Lower leg skin (tissue), 4 donors: ENCODE measurements at regions not wholly inside any gene's neighbourhood (a gene's known extent, or its start where the extent isn't known, plus 50 kb on each side); places are given as distances from the start of the nearest gene placed in this dataset.

Source experiments
- DNase-seq, 2 donors: peaks; one replicate each; pipeline ENCODE4 v3.0.0-alpha.2; 2019; ENCODE audit warnings: low spot score in 2 of 2
- H3K4me3 ChIP-seq: fragments of 200-600 bp; sonication (generic); 2 replicates; pipeline ENCODE4 v1.5.1; 2017; ENCODE audit warnings: mild to moderate bottlenecking, low read depth; ENCODE audit not compliant: poor library complexity, severe bottlenecking
- POLR2A ChIP-seq, 2 donors: fragments of 450-650 bp; IDR thresholded peaks; one replicate each; pipeline ENCODE4 v1.6.1; 2016 to 2017; ENCODE audit warnings: antibody characterized with exemption in 2 of 2, mild to moderate bottlenecking in 1 of 2, moderate library complexity in 1 of 2
- WGBS, 2 donors: methylation state at CpG; one replicate each; pipeline ENCODE4 v1.1.5; 2018; 5-methylcytosine and 5-hydroxymethylcytosine counted together
- intact Hi-C: fragments of 100-400 bp; cut with DNase I; formaldehyde crosslinking; loops from one replicate; pipeline ENCODE4 v1.15.0; 2023; ENCODE audit warnings: low total_unique reads
- TF ChIP-seq, protein P1 (sequence below), 3 donors: fragments of 450-650 bp; IDR thresholded peaks; one replicate each; pipeline ENCODE4 v1.5.1; 2016; ENCODE audit warnings: antibody characterized with exemption in 3 of 3, mild to moderate bottlenecking in 3 of 3, moderate library complexity in 2 of 3

DNA sequence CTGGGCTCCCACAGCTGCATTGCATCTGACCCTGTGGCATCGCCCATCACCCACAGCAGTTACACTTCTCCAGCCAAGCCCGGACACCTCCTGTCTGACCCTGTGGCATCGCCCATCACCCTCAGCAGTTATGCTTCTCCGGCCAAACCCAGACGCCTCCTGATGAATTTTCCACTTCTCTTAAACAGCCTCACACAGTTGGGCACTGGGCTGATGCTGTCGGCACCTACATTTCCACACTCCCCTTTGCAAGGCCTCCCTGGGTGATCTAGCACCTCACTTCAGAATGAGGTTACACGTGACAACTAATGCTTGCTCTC lies 175.2 kb upstream of the ARID1B start:
- TF ChIP-seq, protein P1, sequence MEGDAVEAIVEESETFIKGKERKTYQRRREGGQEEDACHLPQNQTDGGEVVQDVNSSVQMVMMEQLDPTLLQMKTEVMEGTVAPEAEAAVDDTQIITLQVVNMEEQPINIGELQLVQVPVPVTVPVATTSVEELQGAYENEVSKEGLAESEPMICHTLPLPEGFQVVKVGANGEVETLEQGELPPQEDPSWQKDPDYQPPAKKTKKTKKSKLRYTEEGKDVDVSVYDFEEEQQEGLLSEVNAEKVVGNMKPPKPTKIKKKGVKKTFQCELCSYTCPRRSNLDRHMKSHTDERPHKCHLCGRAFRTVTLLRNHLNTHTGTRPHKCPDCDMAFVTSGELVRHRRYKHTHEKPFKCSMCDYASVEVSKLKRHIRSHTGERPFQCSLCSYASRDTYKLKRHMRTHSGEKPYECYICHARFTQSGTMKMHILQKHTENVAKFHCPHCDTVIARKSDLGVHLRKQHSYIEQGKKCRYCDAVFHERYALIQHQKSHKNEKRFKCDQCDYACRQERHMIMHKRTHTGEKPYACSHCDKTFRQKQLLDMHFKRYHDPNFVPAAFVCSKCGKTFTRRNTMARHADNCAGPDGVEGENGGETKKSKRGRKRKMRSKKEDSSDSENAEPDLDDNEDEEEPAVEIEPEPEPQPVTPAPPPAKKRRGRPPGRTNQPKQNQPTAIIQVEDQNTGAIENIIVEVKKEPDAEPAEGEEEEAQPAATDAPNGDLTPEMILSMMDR (IDR thresholded peaks at IDR 0.05) = no peak
- no peak for TF ChIP-seq POLR2A (IDR thresholded peaks at IDR 0.05)
- 91 to 94% methylated on average over 7 of the region's 7 CpGs for WGBS, 2 donors
- no peak for DNase-seq
- intact Hi-C loops = no loop called here
- H3K4me3 ChIP-seq = no peak overlapping the region

DNA sequence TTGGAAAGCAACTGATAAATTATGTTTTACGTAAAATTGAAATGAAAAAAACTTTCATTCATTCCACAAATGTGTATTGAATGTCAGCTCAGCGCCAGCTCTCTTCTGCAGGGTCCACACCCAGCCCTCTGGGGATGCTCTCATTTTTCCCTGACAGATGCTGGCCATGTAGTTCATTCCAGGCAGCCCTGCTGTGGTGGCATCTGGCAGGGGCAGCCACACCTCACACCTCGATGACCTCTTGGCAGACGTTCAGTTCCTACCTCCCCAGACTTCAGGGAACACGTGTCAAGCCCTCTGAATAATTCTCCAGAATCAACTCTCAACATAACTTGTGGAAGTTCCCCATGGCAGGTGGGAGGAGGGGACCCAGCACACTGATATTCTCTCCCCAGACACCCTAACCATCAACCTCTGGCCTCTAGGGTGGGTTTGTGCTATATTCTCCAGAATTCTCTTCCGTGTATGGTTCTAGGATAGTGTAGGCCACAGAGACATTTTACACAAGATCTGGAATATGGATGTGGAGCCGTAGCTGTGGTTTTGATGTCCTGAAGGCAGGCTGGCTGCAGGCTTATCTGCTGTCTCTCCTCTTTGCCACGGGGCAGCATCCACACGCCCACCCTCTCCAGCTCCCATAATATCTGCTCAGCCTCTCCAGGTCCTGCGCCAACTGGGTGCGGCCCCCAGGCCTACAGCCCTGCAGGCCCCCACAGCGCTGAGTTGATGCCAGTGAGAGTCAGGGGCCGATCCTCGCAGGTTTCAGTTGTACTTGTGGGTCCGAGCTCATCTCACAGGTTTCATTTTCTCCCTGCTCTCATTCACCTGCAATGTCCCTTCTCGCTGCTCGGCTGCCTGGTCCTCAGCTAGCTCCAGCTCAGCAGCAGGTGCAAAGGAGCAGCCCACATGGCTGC lies 175.8 kb upstream of the ARID1B start:
- intact Hi-C loops = no loop called here
- WGBS, 2 donors = 70 to 76% methylated on average over 17 of the region's 17 CpGs
- no peak overlapping the region for H3K4me3 ChIP-seq
- DNase-seq = no peak
- TF ChIP-seq, protein P1 (IDR thresholded peaks at IDR 0.05) = no peak
- no peak for TF ChIP-seq POLR2A (IDR thresholded peaks at IDR 0.05)

DNA sequence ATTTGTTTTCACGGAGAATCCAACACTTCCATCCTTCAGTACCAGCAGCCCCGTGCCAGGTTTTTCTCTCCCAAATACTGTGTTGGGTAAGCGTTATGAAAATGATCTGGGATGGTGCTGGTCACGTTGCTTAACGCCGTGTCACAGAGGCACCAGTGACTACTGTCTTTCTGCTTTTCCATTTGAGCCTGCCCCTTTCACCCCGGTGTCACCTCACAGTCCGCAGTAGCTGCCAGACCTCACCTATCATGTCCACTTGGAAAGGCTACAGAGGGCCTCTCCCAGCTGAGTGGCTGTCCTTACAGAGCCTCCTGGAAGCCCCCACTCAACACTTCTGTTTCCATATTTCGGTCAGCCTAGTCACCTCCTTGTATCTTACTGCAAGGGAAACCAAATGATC lies 176.5 kb upstream of the ARID1B start:
- 69 to 89% methylated on average over 9 of the region's 9 CpGs for WGBS, 2 donors
- no peak overlapping the region for H3K4me3 ChIP-seq
- DNase-seq = no peak
- intact Hi-C loops = no loop called here
- TF ChIP-seq, protein P1 (IDR thresholded peaks at IDR 0.05) = no peak
- no peak for TF ChIP-seq POLR2A (IDR thresholded peaks at IDR 0.05)

DNA sequence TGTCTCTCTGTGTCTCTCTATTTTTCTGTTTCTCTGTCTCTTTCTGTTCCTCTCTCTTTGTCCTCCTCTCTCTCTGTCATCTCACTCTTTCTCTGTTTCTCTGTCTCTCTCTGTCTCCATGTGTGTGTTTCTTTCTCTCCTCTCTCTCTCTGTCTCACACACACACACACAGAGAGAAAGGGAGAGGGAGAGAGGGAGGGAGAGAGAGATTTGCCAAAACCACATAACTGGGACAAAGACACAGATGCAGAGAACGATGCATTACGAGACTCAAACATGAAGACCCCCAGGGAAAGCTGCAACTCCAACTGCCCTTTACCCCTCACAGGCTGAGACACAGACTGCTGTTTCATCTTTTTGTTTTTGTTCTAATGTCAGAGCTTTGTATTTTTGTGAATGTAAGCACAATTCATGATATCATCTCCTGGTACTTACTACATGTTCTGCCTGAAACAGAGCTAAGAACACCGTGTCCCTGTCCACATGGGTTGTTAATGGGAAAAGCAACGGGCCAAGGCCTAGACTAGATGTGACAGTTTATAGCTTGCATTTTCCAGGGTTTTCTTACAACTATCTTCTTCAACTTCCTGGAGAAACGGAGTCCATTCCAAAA lies 177.1 kb upstream of the ARID1B start:
- 58 to 60% methylated on average over 5 of the region's 5 CpGs for WGBS, 2 donors

DNA sequence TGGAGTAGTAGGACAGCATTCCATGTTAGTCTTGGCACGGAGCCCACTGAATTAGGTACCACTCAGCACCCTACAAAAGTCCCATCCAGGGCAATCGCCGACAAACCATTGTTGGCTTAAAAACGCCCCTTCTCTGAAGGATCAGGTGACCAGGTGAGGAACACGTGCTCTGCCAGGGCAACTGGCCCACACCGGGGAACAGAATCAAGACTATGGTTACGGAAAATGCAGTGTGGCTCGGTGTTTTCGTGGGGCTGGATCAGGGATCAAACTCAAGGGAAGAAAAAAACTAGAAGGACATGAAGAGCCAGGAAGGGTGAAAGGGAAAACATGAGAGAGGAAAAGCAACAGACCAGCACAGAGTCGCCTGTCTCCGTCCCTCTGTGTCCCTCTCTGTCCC lies 177.8 kb upstream of the ARID1B start:
- no peak for TF ChIP-seq POLR2A (IDR thresholded peaks at IDR 0.05)
- TF ChIP-seq, protein P1 (IDR thresholded peaks at IDR 0.05) = no peak
- WGBS, 2 donors = 79 to 84% methylated on average over 11 of the region's 11 CpGs
- DNase-seq = no peak
- no peak overlapping the region for H3K4me3 ChIP-seq
- intact Hi-C loops = no loop called here

More for the DNA sequence above, 177.1 kb upstream of the ARID1B start:
- intact Hi-C loops = no loop called here
- no peak overlapping the region for H3K4me3 ChIP-seq
- DNase-seq = peak in 1 of 2 donors; percentile 59
- TF ChIP-seq, protein P1 (IDR thresholded peaks at IDR 0.05) = no peak
- no peak for TF ChIP-seq POLR2A (IDR thresholded peaks at IDR 0.05)
